DOHH2 (cell line): ENCODE measurements at regions not wholly inside any gene's neighbourhood (a gene's known extent, or its start where the extent isn't known, plus 50 kb on each side); places are given as distances from the start of the nearest gene placed in this dataset.

Source experiments
- H3F3A ChIP-seq: fragments of 200-600 bp; sonication (generic), shearing (Covaris generic); 2 replicates; pipeline ENCODE4 v1.6.0; 2016; ENCODE audit warnings: antibody characterized with exemption, mild to moderate bottlenecking; ENCODE audit not compliant: control insufficient read depth, insufficient read depth
- H3K27ac ChIP-seq: fragments of 200-600 bp; sonication (generic); 2 replicates; pipeline ENCODE4 v1.5.1; 2014; ENCODE audit warnings: low read depth, mild to moderate bottlenecking, low read length, moderate library complexity
- H3K27me3 ChIP-seq: fragments of 200-600 bp; sonication (generic); 2 replicates; pipeline ENCODE4 v1.6.1; 2014; ENCODE audit warnings: mild to moderate bottlenecking, low read length, mixed read lengths; ENCODE audit not compliant: control insufficient read depth
- H3K36me3 ChIP-seq: fragments of 200-600 bp; sonication (generic); 2 replicates; pipeline ENCODE4 v1.6.1; 2014; ENCODE audit warnings: mild to moderate bottlenecking, low read length, moderate library complexity, mixed read lengths; ENCODE audit not compliant: control insufficient read depth
- H3K4me1 ChIP-seq: fragments of 200-600 bp; sonication (generic); 2 replicates; pipeline ENCODE4 v1.6.1; 2014; ENCODE audit warnings: mild to moderate bottlenecking, low read length, mixed read lengths; ENCODE audit not compliant: control insufficient read depth
- H3K4me2 ChIP-seq: fragments of 200-600 bp; sonication (generic); 2 replicates; pipeline ENCODE4 v1.6.0; 2014; ENCODE audit warnings: mild to moderate bottlenecking, low read length, moderate library complexity
- H3K4me3 ChIP-seq: fragments of 200-600 bp; sonication (generic); 2 replicates; pipeline ENCODE4 v1.5.1; 2014; ENCODE audit warnings: mild to moderate bottlenecking, low read length, mixed read lengths
- H3K79me2 ChIP-seq: fragments of 200-600 bp; sonication (generic); 2 replicates; pipeline ENCODE4 v1.6.1; 2014; ENCODE audit warnings: mild to moderate bottlenecking, low read length, mixed read lengths; ENCODE audit not compliant: control insufficient read depth
- H3K9me2 ChIP-seq: fragments of 200-600 bp; sonication (generic); replicated peaks from 2 replicates; pipeline ENCODE4 v1.6.1; 2014; ENCODE audit warnings: mild to moderate bottlenecking, low read length, mixed read lengths; ENCODE audit not compliant: control insufficient read depth
- H3K9me3 ChIP-seq: fragments of 200-600 bp; sonication (generic); 2 replicates; pipeline ENCODE4 v1.6.1; 2014; ENCODE audit warnings: antibody characterized with exemption, low read length, mixed read lengths; ENCODE audit not compliant: control insufficient read depth, insufficient read depth
- H4K20me1 ChIP-seq: fragments of 200-600 bp; sonication (generic); 2 replicates; pipeline ENCODE4 v1.6.0; 2014; ENCODE audit warnings: low read depth, mild to moderate bottlenecking, antibody characterized with exemption, low read length, moderate library complexity; ENCODE audit not compliant: control insufficient read depth, insufficient read depth
- EZH2phosphoT487 ChIP-seq: fragments of 200-600 bp; sonication (generic); IDR thresholded peaks from 2 replicates; pipeline ENCODE4 v1.6.1; 2017; ENCODE audit warnings: borderline replicate concordance, mild to moderate bottlenecking, antibody characterized with exemption, low read length, moderate library complexity, mixed read lengths
- TF ChIP-seq, protein P1 (sequence below): fragments of 200-600 bp; sonication (generic); IDR thresholded peaks from one replicate; pipeline ENCODE4 v1.5.1; 2014; ENCODE audit warnings: antibody characterized with exemption, mild to moderate bottlenecking, low read depth, low read length; ENCODE audit not compliant: poor library complexity, severe bottlenecking

DNA sequence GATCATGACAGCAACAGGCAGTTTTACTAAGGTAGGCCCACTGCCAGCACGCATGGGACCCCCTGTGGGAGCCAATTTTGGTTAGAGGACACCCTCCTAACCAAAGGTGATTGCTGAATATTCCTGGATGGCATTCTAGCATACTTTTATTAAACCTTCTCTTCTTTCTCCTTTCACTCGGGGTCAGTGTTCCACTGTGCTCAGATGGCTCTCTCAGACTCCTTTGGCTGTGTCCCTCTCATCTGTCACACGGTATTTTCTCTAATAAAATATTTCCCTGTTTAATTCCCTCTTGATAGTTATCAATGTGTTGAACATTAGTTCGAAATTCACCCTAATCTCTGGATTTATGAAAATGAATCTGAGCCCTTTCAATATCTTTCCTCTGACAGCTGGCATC is 1315.3 kb downstream of the FSTL5 start:
- H4K20me1 ChIP-seq, result no peaks in the 10 kb centered on the region
- no peak for TF ChIP-seq EZH2phosphoT487
- TF ChIP-seq, protein P1, sequence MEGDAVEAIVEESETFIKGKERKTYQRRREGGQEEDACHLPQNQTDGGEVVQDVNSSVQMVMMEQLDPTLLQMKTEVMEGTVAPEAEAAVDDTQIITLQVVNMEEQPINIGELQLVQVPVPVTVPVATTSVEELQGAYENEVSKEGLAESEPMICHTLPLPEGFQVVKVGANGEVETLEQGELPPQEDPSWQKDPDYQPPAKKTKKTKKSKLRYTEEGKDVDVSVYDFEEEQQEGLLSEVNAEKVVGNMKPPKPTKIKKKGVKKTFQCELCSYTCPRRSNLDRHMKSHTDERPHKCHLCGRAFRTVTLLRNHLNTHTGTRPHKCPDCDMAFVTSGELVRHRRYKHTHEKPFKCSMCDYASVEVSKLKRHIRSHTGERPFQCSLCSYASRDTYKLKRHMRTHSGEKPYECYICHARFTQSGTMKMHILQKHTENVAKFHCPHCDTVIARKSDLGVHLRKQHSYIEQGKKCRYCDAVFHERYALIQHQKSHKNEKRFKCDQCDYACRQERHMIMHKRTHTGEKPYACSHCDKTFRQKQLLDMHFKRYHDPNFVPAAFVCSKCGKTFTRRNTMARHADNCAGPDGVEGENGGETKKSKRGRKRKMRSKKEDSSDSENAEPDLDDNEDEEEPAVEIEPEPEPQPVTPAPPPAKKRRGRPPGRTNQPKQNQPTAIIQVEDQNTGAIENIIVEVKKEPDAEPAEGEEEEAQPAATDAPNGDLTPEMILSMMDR, result no peak
- H3K9me3 ChIP-seq, result no peaks in the 10 kb centered on the region
- H3K79me2 ChIP-seq, result no peaks in the 10 kb centered on the region
- no peak overlapping the region for H3K4me3 ChIP-seq
- no peaks in the 10 kb centered on the region for H3K27me3 ChIP-seq
- no peaks in the 10 kb centered on the region for H3K36me3 ChIP-seq
- H3K4me1 ChIP-seq, result no peaks in the 10 kb centered on the region
- no peak overlapping the region for H3K4me2 ChIP-seq
- H3K9me2 ChIP-seq, result no peaks in the 10 kb centered on the region
- H3K27ac ChIP-seq, result no peak overlapping the region
- no peaks in the 10 kb centered on the region for H3F3A ChIP-seq

DNA sequence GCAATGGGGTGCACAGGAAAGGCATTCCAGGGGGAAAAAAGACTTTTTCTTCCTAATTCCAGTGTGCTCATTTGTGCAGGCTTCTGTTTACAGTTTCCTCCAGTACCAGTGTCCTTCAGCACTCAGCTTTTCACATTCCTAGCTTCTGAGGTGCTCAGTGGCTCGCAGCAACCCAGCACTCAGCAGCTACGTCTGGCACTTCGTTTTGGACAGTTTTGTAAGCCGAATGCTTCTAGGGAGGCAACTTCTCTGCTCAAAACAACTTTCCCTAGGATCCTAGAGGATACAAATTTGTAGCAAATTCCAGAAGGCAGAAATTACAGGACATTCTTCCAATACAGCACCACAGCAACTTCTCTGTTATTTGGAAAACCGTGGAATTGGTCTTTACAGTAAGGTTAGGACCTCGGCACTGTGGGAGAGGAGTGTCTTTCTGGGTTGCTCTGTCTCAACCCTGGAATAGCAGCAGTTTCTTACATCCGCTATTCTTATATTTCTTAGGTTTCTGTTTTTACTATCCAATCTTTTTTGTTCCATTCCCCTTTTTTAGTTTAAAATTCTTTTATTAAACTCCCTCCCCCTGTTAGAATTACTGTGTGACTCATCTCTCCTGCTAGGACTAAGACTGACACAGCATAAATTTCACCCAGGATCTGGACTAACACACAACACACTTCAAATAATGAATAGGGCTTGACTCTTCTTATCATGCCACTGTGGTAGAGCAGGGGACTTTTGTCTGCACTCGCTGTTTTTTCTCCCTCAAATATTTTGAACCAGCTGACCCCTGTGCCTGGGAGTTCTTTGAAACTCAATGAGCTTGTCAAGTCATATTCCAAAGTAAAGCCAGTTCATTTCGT is 1314.7 kb downstream of the FSTL5 start:
- Histone ChIP-seq H3K27me3 (no peaks in the 10 kb centered on the region), H3K9me2 (no peaks in the 10 kb centered on the region), H4K20me1 (no peaks in the 10 kb centered on the region), H3F3A (no peaks in the 10 kb centered on the region), H3K79me2 (no peaks in the 10 kb centered on the region), H3K4me1 (no peaks in the 10 kb centered on the region), H3K4me2 (no peak overlapping the region), H3K4me3 (no peak overlapping the region), H3K27ac (no peak overlapping the region), H3K36me3 (no peaks in the 10 kb centered on the region), H3K9me3 (no peaks in the 10 kb centered on the region)
- TF ChIP-seq EZH2phosphoT487, result no peak

DNA sequence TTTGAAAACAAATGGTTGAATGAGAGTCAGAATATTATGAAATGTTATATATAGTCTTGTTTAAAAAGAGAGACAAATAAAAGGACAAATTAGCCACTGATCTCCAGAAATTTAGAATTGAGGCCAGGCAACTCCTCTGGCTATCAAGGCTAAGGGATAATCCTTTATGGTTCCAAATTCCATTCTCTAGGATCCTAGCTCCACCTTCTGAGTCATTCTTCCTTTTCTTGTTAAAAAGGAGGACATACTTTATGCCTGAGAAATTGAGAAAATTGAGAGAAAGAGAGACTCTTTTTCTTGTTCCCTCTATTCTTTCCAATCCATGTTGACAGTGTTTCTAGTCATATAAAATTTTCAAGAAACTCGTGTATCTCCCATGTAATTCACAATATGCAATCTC is 1299.5 kb downstream of the FSTL5 start:
- no peaks in the 10 kb centered on the region for H3K9me2 ChIP-seq
- TF ChIP-seq EZH2phosphoT487, result no peak
- TF ChIP-seq, protein P1, result no peak
- H3K36me3 ChIP-seq, result no peaks in the 10 kb centered on the region
- H3K27ac ChIP-seq, result no peak overlapping the region
- no peak overlapping the region for H3K4me3 ChIP-seq
- H3F3A ChIP-seq, result no peaks in the 10 kb centered on the region
- no peaks in the 10 kb centered on the region for H3K4me1 ChIP-seq
- H3K27me3 ChIP-seq, result no peaks in the 10 kb centered on the region
- H3K79me2 ChIP-seq, result no peaks in the 10 kb centered on the region
- no peaks in the 10 kb centered on the region for H4K20me1 ChIP-seq
- no peak overlapping the region for H3K4me2 ChIP-seq
- H3K9me3 ChIP-seq, result no peaks in the 10 kb centered on the region

DNA sequence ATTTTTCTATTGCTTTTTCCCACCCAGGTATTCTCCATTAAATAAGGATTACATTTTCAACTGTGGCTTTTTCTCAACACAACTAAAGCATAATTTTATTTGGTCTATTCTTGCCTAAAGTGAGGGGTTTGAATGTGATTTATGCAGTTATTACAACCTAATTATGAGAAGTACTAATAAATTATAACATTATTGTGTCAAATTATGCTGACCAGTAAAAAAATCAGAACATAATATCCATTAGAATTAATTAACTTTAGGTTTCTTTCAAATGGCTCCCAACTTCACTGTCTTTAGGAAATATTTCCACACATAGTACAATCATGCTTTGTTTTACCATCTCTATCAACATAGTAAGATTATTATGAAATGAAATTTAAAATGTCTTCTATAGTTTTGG is 1293.9 kb downstream of the FSTL5 start:
- no peak overlapping the region for H3K27ac ChIP-seq
- H3K4me3 ChIP-seq, result no peak overlapping the region
- no peaks in the 10 kb centered on the region for H3F3A ChIP-seq
- no peaks in the 10 kb centered on the region for H3K36me3 ChIP-seq
- no peak for TF ChIP-seq EZH2phosphoT487
- TF ChIP-seq, protein P1, result no peak
- no peaks in the 10 kb centered on the region for H3K9me2 ChIP-seq
- H3K4me1 ChIP-seq, result no peaks in the 10 kb centered on the region
- H3K79me2 ChIP-seq, result no peaks in the 10 kb centered on the region
- H4K20me1 ChIP-seq, result no peaks in the 10 kb centered on the region
- no peaks in the 10 kb centered on the region for H3K27me3 ChIP-seq
- no peak overlapping the region for H3K4me2 ChIP-seq
- H3K9me3 ChIP-seq, result no peaks in the 10 kb centered on the region
